HEK293 (cell line): ENCODE measurements at regions not wholly inside any gene's neighbourhood (a gene's known extent, or its start where the extent isn't known, plus 50 kb on each side); places are given as distances from the start of the nearest gene placed in this dataset.

ENCODE experiments used
- CTCF ChIA-PET: fragments of 350-600 bp; formaldehyde crosslinking; extraction: SDS; loops from one replicate; lab custom pipeline; 2021; ENCODE audit warnings: antibody characterized with exemption; lab: Yijun Ruan, JAX
- POLR2A ChIA-PET: fragments of 300-600 bp; formaldehyde crosslinking; extraction: SDS; loops from one replicate; lab custom pipeline; 2020; ENCODE audit warnings: antibody characterized with exemption, inconsistent platforms; lab: Yijun Ruan, JAX
- H3K27ac ChIP-seq: fragments of 200-500 bp; sonication (Bioruptor generic); 2 replicates; pipeline ENCODE4 v1.5.1; 2014; ENCODE audit warnings: low read depth, low read length, control low read depth, inconsistent platforms; ENCODE audit errors: extremely low read depth
- H3K36me3 ChIP-seq, 2 experiments: fragments of 200-500 bp in 1 of 2; sonication (Bioruptor generic) in 1 of 2; 1 replicate in 1 of 2; 2 replicates in 1 of 2; pipeline ENCODE4 v1.5.1; 2014 to 2017; ENCODE audit warnings: inconsistent platforms in 2 of 2, low read length in 2 of 2; ENCODE audit not compliant: control insufficient read depth in 2 of 2, insufficient read depth in 1 of 2
- H3K4me1 ChIP-seq: fragments of 200-500 bp; sonication (Bioruptor generic); 2 replicates; pipeline ENCODE4 v1.5.1; 2014; ENCODE audit warnings: mild to moderate bottlenecking, low read length, inconsistent platforms; ENCODE audit not compliant: control insufficient read depth, insufficient read depth
- H3K4me3 ChIP-seq: 2 replicates; pipeline ENCODE4 v1.5.1; 2011; ENCODE audit warnings: low read depth, mild to moderate bottlenecking, control low read depth, low read length, moderate library complexity
- H3K9me3 ChIP-seq: fragments of 200-500 bp; sonication (Bioruptor generic); 2 replicates; pipeline ENCODE4 v1.5.1; 2014; ENCODE audit warnings: low read depth, low read length, inconsistent platforms; ENCODE audit not compliant: control insufficient read depth, insufficient read depth
- KLF10 ChIP-seq: fragments of 450-650 bp; IDR thresholded peaks from 2 replicates; pipeline ENCODE4 v1.5.1; 2018; ENCODE audit warnings: missing biosample characterization, mild to moderate bottlenecking, missing genetic modification characterization
- KLF8 ChIP-seq: fragments of 450-650 bp; formaldehyde crosslinking; IDR thresholded peaks from 2 replicates; pipeline ENCODE4 v1.5.1; 2016; ENCODE audit warnings: missing biosample characterization, missing genetic modification characterization
- SP3 ChIP-seq: fragments of 450-650 bp; formaldehyde crosslinking; IDR thresholded peaks from 2 replicates; pipeline ENCODE4 v1.5.1; 2016; ENCODE audit warnings: missing biosample characterization, missing genetic modification characterization
- TCF7L2 ChIP-seq: IDR thresholded peaks from 2 replicates; pipeline ENCODE4 v1.6.1; 2011; ENCODE audit warnings: low read depth, mild to moderate bottlenecking, inconsistent platforms, low read length, moderate library complexity, borderline replicate concordance
- WT1 ChIP-seq: fragments of 450-650 bp; formaldehyde crosslinking; IDR thresholded peaks from 2 replicates; pipeline ENCODE4 v1.5.1; 2016; ENCODE audit warnings: missing biosample characterization, missing genetic modification characterization
- ZNF23 ChIP-seq: fragments of 450-650 bp; formaldehyde crosslinking; IDR thresholded peaks from 2 replicates; pipeline ENCODE4 v1.5.1; 2016; ENCODE audit warnings: missing biosample characterization, missing genetic modification characterization, borderline replicate concordance
- ZNF302 ChIP-seq: fragments of 450-650 bp; formaldehyde crosslinking; IDR thresholded peaks from 2 replicates; pipeline ENCODE4 v1.5.1; 2016; ENCODE audit warnings: missing biosample characterization, missing genetic modification characterization, low read depth
- ZNF558 ChIP-seq: fragments of 450-650 bp; formaldehyde crosslinking; IDR thresholded peaks from 2 replicates; pipeline ENCODE4 v1.5.1; 2016; ENCODE audit warnings: missing biosample characterization, missing genetic modification characterization
- ZNF658 ChIP-seq: fragments of 450-650 bp; formaldehyde crosslinking; IDR thresholded peaks from 2 replicates; pipeline ENCODE4; 2016; ENCODE audit warnings: missing biosample characterization, missing genetic modification characterization
- ZNF664 ChIP-seq: fragments of 450-650 bp; formaldehyde crosslinking; IDR thresholded peaks from 2 replicates; pipeline ENCODE4 v1.5.1; 2016; ENCODE audit warnings: missing biosample characterization, missing genetic modification characterization
- ZNF677 ChIP-seq: fragments of 450-650 bp; IDR thresholded peaks from 2 replicates; pipeline ENCODE4 v1.5.0; 2018; ENCODE audit warnings: missing biosample characterization, mild to moderate bottlenecking, missing genetic modification characterization, moderate library complexity
- ZNF692 ChIP-seq: fragments of 450-650 bp; formaldehyde crosslinking; IDR thresholded peaks from 2 replicates; pipeline ENCODE4 v1.5.1; 2016; ENCODE audit warnings: missing biosample characterization, missing genetic modification characterization
- TF ChIP-seq, protein P1 (sequence below): IDR thresholded peaks from 2 replicates; pipeline ENCODE4 v1.6.1; 2011; ENCODE audit warnings: mild to moderate bottlenecking, low read depth, low read length, borderline replicate concordance
- TF ChIP-seq, protein P2 (sequence below): fragments of 450-650 bp; formaldehyde crosslinking; IDR thresholded peaks from 2 replicates; pipeline ENCODE4 v1.5.1; 2016; ENCODE audit warnings: missing biosample characterization, missing genetic modification characterization
- TF ChIP-seq, protein P3 (sequence below): fragments of 450-650 bp; formaldehyde crosslinking; IDR thresholded peaks from 2 replicates; pipeline ENCODE4 v1.5.1; 2016; ENCODE audit warnings: missing biosample characterization, missing genetic modification characterization
- TF ChIP-seq, protein P4 (sequence below): fragments of 450-650 bp; formaldehyde crosslinking; IDR thresholded peaks from 2 replicates; pipeline ENCODE4 v1.5.1; 2016; ENCODE audit warnings: missing biosample characterization, missing genetic modification characterization, borderline replicate concordance
- TF ChIP-seq, protein P5 (sequence below): fragments of 450-650 bp; formaldehyde crosslinking; IDR thresholded peaks from 2 replicates; pipeline ENCODE4 v1.5.1; 2016; ENCODE audit warnings: missing biosample characterization, missing genetic modification characterization, borderline replicate concordance

DNA sequence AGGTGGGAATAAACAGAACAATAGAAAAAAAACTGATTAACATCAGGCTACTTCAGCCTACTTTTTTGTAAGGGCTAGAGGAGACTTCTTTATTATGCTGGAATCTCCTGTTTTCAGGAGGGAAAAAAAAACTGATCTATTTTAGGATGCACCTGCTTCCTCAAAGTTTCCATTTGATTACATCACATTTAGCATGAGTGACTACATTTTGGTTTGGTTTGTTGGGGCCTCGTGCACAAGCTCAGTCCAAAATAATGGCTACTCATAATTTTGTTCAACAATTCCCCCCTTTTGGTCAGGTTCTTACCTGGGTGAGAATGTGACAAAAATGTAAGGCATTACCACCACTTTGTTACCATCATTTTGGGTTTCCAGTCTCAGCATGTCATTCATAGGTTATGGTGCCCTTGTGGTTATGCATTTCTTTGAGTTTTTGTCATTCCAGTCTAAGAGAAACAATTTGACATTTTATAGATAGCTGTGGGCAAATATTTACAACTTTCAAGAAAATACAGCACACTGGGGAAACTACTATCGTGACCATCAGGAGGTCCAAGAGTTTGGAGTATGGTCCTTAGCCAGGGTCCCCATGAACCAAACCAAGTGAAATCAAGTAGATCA, 93.6 kb upstream of the ATP11B start:
- H3K4me1 ChIP-seq = peaks cover 3% of the 10 kb centered on the region
- TF ChIP-seq WT1 (tag by site-specific recombination) (no peak), SP3 (tag by site-specific recombination) (no peak), ZNF302 (tag by site-specific recombination) (no peak)
- TF ChIP-seq, protein P1, sequence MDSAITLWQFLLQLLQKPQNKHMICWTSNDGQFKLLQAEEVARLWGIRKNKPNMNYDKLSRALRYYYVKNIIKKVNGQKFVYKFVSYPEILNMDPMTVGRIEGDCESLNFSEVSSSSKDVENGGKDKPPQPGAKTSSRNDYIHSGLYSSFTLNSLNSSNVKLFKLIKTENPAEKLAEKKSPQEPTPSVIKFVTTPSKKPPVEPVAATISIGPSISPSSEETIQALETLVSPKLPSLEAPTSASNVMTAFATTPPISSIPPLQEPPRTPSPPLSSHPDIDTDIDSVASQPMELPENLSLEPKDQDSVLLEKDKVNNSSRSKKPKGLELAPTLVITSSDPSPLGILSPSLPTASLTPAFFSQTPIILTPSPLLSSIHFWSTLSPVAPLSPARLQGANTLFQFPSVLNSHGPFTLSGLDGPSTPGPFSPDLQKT = no peak
- TF ChIP-seq, all 188 proteins: peak for 0
- Histone ChIP-seq H3K4me3 (no peak overlapping the region), H3K36me3 (no peaks in the 10 kb centered on the region), H3K9me3 (no peaks in the 10 kb centered on the region), H3K27ac (no peak overlapping the region)
- POLR2A ChIA-PET = no interaction called here
- CTCF ChIA-PET = interaction anchor here (0.7 to 0.9 kb wide), 2 partner anchors 10 to 668 kb away, joined by 3 read pairs; no protein-coding TSS in a partner anchor

GRCh38 chr3:182702216-182702615, 91.1 kb upstream of the ATP11B start:
- Histone ChIP-seq H3K4me3 (no peak overlapping the region), H3K27ac (no peak overlapping the region), H3K4me1 (peaks cover 3% of the 10 kb centered on the region), H3K9me3 (no peaks in the 10 kb centered on the region), H3K36me3 (no peaks in the 10 kb centered on the region)
- POLR2A ChIA-PET = no interaction called here
- no peak for TF ChIP-seq KLF8 (tag by site-specific recombination)
- TF ChIP-seq ZNF558 (tag by site-specific recombination) = 0 out of 2 replicates have a peak, but pooled peaks have one; percentile 26
- CTCF ChIA-PET = no interaction called here

GRCh38 chr3:182703233-182703632, 90.1 kb upstream of the ATP11B start:
- Histone ChIP-seq H3K27ac (no peak overlapping the region), H3K36me3 (no peaks in the 10 kb centered on the region), H3K4me1 (no peaks in the 10 kb centered on the region; the same call in 1 of the 2 replicates), H3K4me3 (no peak overlapping the region), H3K9me3 (no peaks in the 10 kb centered on the region)
- ChIA-PET CTCF (interaction anchor here (0.7 kb wide), 1 partner anchor 418 kb away, joined by 5 read pairs; no protein-coding TSS in a partner anchor), POLR2A (no interaction called here)
- TF ChIP-seq ZNF677 (tag by site-specific recombination) (no peak), ZNF23 (tag by site-specific recombination) (no peak), ZNF658 (tag by site-specific recombination) (no peak), ZNF664 (no peak), ZNF692 (no peak), TCF7L2 (no peak), KLF10 (tag by site-specific recombination) (no peak)
- TF ChIP-seq, protein P2, sequence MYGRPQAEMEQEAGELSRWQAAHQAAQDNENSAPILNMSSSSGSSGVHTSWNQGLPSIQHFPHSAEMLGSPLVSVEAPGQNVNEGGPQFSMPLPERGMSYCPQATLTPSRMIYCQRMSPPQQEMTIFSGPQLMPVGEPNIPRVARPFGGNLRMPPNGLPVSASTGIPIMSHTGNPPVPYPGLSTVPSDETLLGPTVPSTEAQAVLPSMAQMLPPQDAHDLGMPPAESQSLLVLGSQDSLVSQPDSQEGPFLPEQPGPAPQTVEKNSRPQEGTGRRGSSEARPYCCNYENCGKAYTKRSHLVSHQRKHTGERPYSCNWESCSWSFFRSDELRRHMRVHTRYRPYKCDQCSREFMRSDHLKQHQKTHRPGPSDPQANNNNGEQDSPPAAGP (tag by site-specific recombination) = no peak
- TF ChIP-seq, protein P3, sequence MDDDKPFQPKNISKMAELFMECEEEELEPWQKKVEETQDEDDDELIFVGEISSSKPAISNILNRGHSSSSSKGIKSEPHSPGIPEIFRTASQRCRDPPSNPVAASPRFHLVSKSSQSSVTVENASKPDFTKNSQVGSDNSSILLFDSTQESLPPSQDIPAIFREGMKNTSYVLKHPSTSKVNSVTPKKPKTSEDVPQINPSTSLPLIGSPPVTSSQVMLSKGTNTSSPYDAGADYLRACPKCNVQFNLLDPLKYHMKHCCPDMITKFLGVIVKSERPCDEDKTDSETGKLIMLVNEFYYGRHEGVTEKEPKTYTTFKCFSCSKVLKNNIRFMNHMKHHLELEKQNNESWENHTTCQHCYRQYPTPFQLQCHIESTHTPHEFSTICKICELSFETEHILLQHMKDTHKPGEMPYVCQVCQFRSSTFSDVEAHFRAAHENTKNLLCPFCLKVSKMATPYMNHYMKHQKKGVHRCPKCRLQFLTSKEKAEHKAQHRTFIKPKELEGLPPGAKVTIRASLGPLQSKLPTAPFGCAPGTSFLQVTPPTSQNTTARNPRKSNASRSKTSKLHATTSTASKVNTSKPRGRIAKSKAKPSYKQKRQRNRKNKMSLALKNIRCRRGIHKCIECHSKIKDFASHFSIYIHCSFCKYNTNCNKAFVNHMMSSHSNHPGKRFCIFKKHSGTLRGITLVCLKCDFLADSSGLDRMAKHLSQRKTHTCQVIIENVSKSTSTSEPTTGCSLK (tag by site-specific recombination) = no peak
- TF ChIP-seq, protein P4, sequence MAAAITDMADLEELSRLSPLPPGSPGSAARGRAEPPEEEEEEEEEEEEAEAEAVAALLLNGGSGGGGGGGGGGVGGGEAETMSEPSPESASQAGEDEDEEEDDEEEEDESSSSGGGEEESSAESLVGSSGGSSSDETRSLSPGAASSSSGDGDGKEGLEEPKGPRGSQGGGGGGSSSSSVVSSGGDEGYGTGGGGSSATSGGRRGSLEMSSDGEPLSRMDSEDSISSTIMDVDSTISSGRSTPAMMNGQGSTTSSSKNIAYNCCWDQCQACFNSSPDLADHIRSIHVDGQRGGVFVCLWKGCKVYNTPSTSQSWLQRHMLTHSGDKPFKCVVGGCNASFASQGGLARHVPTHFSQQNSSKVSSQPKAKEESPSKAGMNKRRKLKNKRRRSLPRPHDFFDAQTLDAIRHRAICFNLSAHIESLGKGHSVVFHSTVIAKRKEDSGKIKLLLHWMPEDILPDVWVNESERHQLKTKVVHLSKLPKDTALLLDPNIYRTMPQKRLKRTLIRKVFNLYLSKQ = no peak
- TF ChIP-seq, protein P5, sequence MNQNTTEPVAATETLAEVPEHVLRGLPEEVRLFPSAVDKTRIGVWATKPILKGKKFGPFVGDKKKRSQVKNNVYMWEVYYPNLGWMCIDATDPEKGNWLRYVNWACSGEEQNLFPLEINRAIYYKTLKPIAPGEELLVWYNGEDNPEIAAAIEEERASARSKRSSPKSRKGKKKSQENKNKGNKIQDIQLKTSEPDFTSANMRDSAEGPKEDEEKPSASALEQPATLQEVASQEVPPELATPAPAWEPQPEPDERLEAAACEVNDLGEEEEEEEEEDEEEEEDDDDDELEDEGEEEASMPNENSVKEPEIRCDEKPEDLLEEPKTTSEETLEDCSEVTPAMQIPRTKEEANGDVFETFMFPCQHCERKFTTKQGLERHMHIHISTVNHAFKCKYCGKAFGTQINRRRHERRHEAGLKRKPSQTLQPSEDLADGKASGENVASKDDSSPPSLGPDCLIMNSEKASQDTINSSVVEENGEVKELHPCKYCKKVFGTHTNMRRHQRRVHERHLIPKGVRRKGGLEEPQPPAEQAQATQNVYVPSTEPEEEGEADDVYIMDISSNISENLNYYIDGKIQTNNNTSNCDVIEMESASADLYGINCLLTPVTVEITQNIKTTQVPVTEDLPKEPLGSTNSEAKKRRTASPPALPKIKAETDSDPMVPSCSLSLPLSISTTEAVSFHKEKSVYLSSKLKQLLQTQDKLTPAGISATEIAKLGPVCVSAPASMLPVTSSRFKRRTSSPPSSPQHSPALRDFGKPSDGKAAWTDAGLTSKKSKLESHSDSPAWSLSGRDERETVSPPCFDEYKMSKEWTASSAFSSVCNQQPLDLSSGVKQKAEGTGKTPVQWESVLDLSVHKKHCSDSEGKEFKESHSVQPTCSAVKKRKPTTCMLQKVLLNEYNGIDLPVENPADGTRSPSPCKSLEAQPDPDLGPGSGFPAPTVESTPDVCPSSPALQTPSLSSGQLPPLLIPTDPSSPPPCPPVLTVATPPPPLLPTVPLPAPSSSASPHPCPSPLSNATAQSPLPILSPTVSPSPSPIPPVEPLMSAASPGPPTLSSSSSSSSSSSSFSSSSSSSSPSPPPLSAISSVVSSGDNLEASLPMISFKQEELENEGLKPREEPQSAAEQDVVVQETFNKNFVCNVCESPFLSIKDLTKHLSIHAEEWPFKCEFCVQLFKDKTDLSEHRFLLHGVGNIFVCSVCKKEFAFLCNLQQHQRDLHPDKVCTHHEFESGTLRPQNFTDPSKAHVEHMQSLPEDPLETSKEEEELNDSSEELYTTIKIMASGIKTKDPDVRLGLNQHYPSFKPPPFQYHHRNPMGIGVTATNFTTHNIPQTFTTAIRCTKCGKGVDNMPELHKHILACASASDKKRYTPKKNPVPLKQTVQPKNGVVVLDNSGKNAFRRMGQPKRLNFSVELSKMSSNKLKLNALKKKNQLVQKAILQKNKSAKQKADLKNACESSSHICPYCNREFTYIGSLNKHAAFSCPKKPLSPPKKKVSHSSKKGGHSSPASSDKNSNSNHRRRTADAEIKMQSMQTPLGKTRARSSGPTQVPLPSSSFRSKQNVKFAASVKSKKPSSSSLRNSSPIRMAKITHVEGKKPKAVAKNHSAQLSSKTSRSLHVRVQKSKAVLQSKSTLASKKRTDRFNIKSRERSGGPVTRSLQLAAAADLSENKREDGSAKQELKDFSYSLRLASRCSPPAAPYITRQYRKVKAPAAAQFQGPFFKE (tag by site-specific recombination) = no peak
